ENCODE measurements at regions not wholly inside any gene's neighbourhood (a gene's known extent, or its start where the extent isn't known, plus 50 kb on each side); places are given as distances from the start of the nearest gene placed in this dataset.

DNA sequence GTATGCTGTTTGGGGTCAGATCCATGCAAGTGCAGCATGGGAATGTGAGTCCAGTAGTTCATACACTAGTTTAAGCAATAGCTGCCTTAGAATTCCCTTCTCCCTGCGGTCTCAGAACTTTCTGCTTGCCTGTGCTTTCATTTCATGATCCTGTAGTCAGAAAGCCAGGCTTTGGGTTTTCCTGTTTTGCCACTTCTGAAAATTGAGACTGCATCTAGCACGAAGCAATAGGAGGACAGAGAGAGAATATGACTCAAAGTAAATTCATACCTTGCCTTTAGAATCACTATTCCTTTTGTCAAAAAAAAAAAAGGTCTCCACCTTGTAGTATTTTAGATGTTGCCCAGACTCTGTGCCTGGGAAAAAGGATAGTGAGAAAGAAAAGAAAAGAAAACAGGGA, 161.2 kb upstream of the SNX7 start:
- TF ChIP-seq CTCF (IDR thresholded peaks at IDR 0.05): no peak
- no peak for TF ChIP-seq POLR2A (IDR thresholded peaks at IDR 0.05)
